SIG-M5 treated with dmso at 0.1 percent for 504 hours (cell line): ENCODE measurements at regions not wholly inside any gene's neighbourhood (a gene's known extent, or its start where the extent isn't known, plus 50 kb on each side); places are given as distances from the start of the nearest gene placed in this dataset.

Experiments used
- DNase-seq: peaks from one replicate; lab custom pipeline; 2025; ENCODE audit not compliant: unreplicated experiment; lab: John Stamatoyannopoulos, UW

- no peak for DNase-seq
Observed at GRCh38 chr11:112509300-112509699, 248.6 kb upstream of the PLET1 start.

GRCh38 chr11:112511271-112511670, 250.6 kb upstream of the PLET1 start:
- DNase-seq, result no peak

GRCh38 chr11:112511911-112512310, 251.3 kb upstream of the PLET1 start:
- no peak for DNase-seq

- no peak for DNase-seq
Observed at GRCh38 chr11:112513417-112513816, 252.8 kb upstream of the PLET1 start.

GRCh38 chr11:112514011-112514740, 253.5 kb upstream of the PLET1 start:
- no peak for DNase-seq

- no peak for DNase-seq
Observed at GRCh38 chr11:112516261-112516660, 255.6 kb upstream of the PLET1 start.

GRCh38 chr11:112516755-112517154, 256.1 kb upstream of the PLET1 start:
- no peak for DNase-seq

GRCh38 chr11:112518371-112518770, 257.7 kb upstream of the PLET1 start:
- no peak for DNase-seq

- DNase-seq, result no peak
Observed at GRCh38 chr11:112519751-112520150, 259.1 kb upstream of the PLET1 start.

GRCh38 chr11:112520354-112520753, 259.7 kb upstream of the PLET1 start:
- no peak for DNase-seq

GRCh38 chr11:112522536-112522935, 261.9 kb upstream of the PLET1 start:
- no peak for DNase-seq

GRCh38 chr11:112523031-112523430, 262.4 kb upstream of the PLET1 start:
- no peak for DNase-seq

- DNase-seq, result no peak
Observed at GRCh38 chr11:112523477-112523876, 262.8 kb upstream of the PLET1 start.

- no peak for DNase-seq
Observed at GRCh38 chr11:112523951-112524350, 263.3 kb upstream of the PLET1 start.

GRCh38 chr11:112524798-112525197, 264.1 kb upstream of the PLET1 start:
- DNase-seq, result no peak

- no peak for DNase-seq
Observed at GRCh38 chr11:112525270-112525669, 264.6 kb upstream of the PLET1 start.

GRCh38 chr11:112525844-112526590, 265.4 kb upstream of the PLET1 start:
- no peak for DNase-seq

- DNase-seq, result no peak
Observed at GRCh38 chr11:112526699-112527416, 266.2 kb upstream of the PLET1 start.

- no peak for DNase-seq
Observed at GRCh38 chr11:112529071-112529470, 268.4 kb upstream of the PLET1 start.

- no peak for DNase-seq
Observed at GRCh38 chr11:112532506-112532905, 271.8 kb upstream of the PLET1 start.

GRCh38 chr11:112533682-112534081, 273.0 kb upstream of the PLET1 start:
- DNase-seq, result no peak

GRCh38 chr11:112534208-112534607, 273.5 kb upstream of the PLET1 start:
- no peak for DNase-seq
